ENCODE measurements at regions not wholly inside any gene's neighbourhood (a gene's known extent, or its start where the extent isn't known, plus 50 kb on each side); places are given as distances from the start of the nearest gene placed in this dataset.
A peak's percentile ranks its signal among the peaks of the same experiment; 100 is the strongest.

DNA sequence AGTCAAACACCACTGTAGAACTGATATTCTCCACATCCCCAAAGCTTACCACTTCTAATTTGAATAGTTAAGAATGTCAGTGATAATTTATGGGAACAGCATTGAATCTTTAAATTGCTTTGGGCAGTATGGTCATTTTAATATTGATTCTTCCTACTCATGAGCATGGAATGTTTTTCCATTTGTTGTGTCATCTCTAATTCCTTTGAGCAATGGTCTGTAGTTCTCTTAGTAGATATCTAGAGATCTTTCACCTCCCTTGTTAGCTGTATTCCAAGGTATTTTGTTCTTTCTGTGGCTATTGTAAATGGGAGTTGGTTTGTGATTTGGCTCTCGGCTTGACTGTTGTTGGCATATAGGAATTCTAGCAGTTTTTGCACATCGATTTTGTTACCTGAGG is 1341.8 kb upstream of the CDH9 start:
- Histone ChIP-seq H3K4me3 (ENCODE audit: extremely low read depth in 1 of 4, insufficient read depth in 2 of 4, low read depth in 3 of 4, low read length in 4 of 4) (no peak overlapping the region), H2AFZ (ENCODE audit: low read length) (peak overlapping the region; percentile 30; the same call in 1 of the 2 replicates), H3K27me3 (replicated peaks in 1 of 4; ENCODE audit: control insufficient read depth in 3 of 4, extremely low read depth in 1 of 4, insufficient read depth in 3 of 4, low read length in 3 of 4) (no peaks in the 10 kb centered on the region), H3K4ac (replicated peaks; ENCODE audit: insufficient read length, low read depth, low read length) (no peak overlapping the region), H3K14ac (ENCODE audit: insufficient read length) (no peak overlapping the region), H3K79me2 (ENCODE audit: control insufficient read depth in 1 of 2, insufficient read depth in 2 of 2, low read length in 2 of 2) (no peaks in the 10 kb centered on the region), H3K4me2 (ENCODE audit: insufficient read depth in 1 of 2, low read depth in 2 of 2, low read length in 2 of 2) (no peak overlapping the region), H2BK20ac (ENCODE audit: low read length) (no peak overlapping the region), H2BK120ac (replicated peaks; ENCODE audit: low read depth, low read length) (no peak overlapping the region), H3K9ac (replicated peaks in 1 of 4; ENCODE audit: extremely low read depth in 1 of 4, low read depth in 3 of 4, low read length in 3 of 4) (no peak overlapping the region), H4K5ac (ENCODE audit: insufficient read length, low read depth, low read length) (no peak overlapping the region), H4K91ac (replicated peaks; ENCODE audit: insufficient read length, low read length) (no peak overlapping the region), H2BK15ac (ENCODE audit: low read length) (no peak overlapping the region), H3K18ac (ENCODE audit: extremely low read depth, low read length) (no peak overlapping the region), H4K20me1 (replicated peaks in 1 of 2; ENCODE audit: control insufficient read depth in 1 of 2, insufficient read depth in 2 of 2, low read length in 2 of 2) (no peaks in the 10 kb centered on the region), H3K9me3 (ENCODE audit: insufficient read depth in 2 of 2, low read depth in 1 of 2, low read length in 1 of 2) (no peaks in the 10 kb centered on the region), H3K56ac (replicated peaks; ENCODE audit: insufficient read length, low read depth, low read length) (no peak overlapping the region), H2AK5ac (ENCODE audit: low read depth, low read length) (no peak overlapping the region), H4K8ac (ENCODE audit: extremely low read depth, insufficient read depth, low read length) (no peak overlapping the region), H3K23me2 (ENCODE audit: low read depth, low read length) (no peaks in the 10 kb centered on the region), H3K23ac (ENCODE audit: insufficient read length) (no peak overlapping the region), H2BK12ac (ENCODE audit: low read depth, low read length) (no peak overlapping the region), H3K79me1 (ENCODE audit: low read depth, low read length) (no peaks in the 10 kb centered on the region), H2BK5ac (ENCODE audit: low read depth, low read length) (no peak overlapping the region), H3K4me1 (replicated peaks in 1 of 4; ENCODE audit: control insufficient read depth in 3 of 4, insufficient read depth in 4 of 4, low read length in 3 of 4) (no peaks in the 10 kb centered on the region), H3K27ac (ENCODE audit: low read depth, low read length) (no peak overlapping the region), H3K36me3 (ENCODE audit: control insufficient read depth in 2 of 4, insufficient read depth in 4 of 4, low read length in 3 of 4) (no peaks in the 10 kb centered on the region)
- TF ChIP-seq RNF2 (IDR thresholded peaks at IDR 0.05; ENCODE audit: borderline replicate concordance, low read depth, low read length, missing control alignments, poor library complexity, severe bottlenecking) (no peak), JUND (IDR thresholded peaks at IDR 0.05; ENCODE audit: low read length) (no peak), RAD21 (IDR thresholded peaks at IDR 0.05 in 1 of 2, conservative IDR thresholded peaks at IDR 0.05 in 1 of 2; ENCODE audit: low read depth in 2 of 2, low read length in 2 of 2) (no peak), BRCA1 (IDR thresholded peaks at IDR 0.05; ENCODE audit: low read depth, low read length) (no peak), KDM4A (IDR thresholded peaks at IDR 0.05; ENCODE audit: low read depth, low read length, severe bottlenecking) (no peak), BACH1 (IDR thresholded peaks at IDR 0.05; ENCODE audit: low read length) (no peak), RBBP5 (IDR thresholded peaks at IDR 0.05; ENCODE audit: borderline replicate concordance, low read depth, low read length) (no peak), HDAC2 (IDR thresholded peaks at IDR 0.05; ENCODE audit: borderline replicate concordance in 1 of 2, low read depth in 2 of 2, low read length in 2 of 2) (no peak), NANOG (IDR thresholded peaks at IDR 0.05; ENCODE audit: insufficient read depth, low read depth, low read length, poor library complexity, severe bottlenecking) (no peak), POLR2A (IDR thresholded peaks at IDR 0.05; ENCODE audit: control extremely low read depth in 1 of 2, low read depth in 2 of 2, low read length in 2 of 2) (no peak), CTBP2 (IDR thresholded peaks at IDR 0.05; ENCODE audit: borderline replicate concordance, insufficient read depth, insufficient read length, low read length) (no peak)
- TF ChIP-seq, protein P1, sequence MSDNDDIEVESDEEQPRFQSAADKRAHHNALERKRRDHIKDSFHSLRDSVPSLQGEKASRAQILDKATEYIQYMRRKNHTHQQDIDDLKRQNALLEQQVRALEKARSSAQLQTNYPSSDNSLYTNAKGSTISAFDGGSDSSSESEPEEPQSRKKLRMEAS (IDR thresholded peaks at IDR 0.05), result no peak
- 90% methylated on average over 2 of the region's 2 CpGs; no CpG with 5 or more reads in 1 of the 2 experiments for WGBS, 2 experiments (ENCODE audit: extremely low coverage in 1 of 2, insufficient coverage in 1 of 2, insufficient read length in 1 of 2, insufficient replicate concordance in 2 of 2, low coverage in 1 of 2, low lambda C conversion rate in 2 of 2, missing lambda C conversion rate in 1 of 2)
- FAIRE-seq, result no peak
- ChIA-PET POLR2A (ENCODE audit: partially characterized antibody) (no interaction called here), CTCF (ENCODE audit: partially characterized antibody) (no interaction called here)
- no peak for DNase-seq (ENCODE audit: low read depth in 1 of 2, low spot score in 2 of 2)

Measured in H1 (cell line).